GM18951 (cell line): ENCODE measurements at regions not wholly inside any gene's neighbourhood (a gene's known extent, or its start where the extent isn't known, plus 50 kb on each side); places are given as distances from the start of the nearest gene placed in this dataset.

ENCODE experiments used
- POLR2A ChIP-seq: IDR thresholded peaks from 4 replicates; pipeline ENCODE4 v1.6.1; 2011; ENCODE audit warnings: mild to moderate bottlenecking; ENCODE audit not compliant: insufficient read length, insufficient read depth; ENCODE audit errors: extremely low read depth
- in situ Hi-C: fragments of 300-500 bp; cut with MboI; formaldehyde crosslinking; loops from one replicate; pipeline ENCODE4 v1.12.0; 2022; ENCODE audit warnings: low sequenced_read_pairs, mixed read lengths, inconsistent platforms; ENCODE audit not compliant: unreplicated experiment

DNA sequence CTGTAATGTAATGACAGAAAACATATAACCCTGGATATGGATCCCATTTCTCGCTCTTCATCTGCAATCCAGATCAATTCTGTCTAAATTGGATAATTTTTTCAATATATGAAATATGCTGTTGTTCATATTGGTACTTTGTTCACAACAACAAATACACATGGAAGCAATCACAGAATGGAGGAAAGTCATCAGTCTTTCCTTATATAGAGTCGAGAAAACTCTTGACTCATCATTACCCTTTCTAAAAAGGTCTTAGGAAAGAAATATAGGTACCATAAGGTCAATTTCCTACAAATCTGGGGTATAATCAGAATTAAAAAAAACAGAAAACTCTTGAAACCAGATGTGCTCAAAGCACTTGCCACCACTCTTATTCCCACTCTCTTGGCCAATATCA is 677.6 kb upstream of the ID4 start:
- TF ChIP-seq POLR2A: no peak
- in situ Hi-C loops: no loop called here

DNA sequence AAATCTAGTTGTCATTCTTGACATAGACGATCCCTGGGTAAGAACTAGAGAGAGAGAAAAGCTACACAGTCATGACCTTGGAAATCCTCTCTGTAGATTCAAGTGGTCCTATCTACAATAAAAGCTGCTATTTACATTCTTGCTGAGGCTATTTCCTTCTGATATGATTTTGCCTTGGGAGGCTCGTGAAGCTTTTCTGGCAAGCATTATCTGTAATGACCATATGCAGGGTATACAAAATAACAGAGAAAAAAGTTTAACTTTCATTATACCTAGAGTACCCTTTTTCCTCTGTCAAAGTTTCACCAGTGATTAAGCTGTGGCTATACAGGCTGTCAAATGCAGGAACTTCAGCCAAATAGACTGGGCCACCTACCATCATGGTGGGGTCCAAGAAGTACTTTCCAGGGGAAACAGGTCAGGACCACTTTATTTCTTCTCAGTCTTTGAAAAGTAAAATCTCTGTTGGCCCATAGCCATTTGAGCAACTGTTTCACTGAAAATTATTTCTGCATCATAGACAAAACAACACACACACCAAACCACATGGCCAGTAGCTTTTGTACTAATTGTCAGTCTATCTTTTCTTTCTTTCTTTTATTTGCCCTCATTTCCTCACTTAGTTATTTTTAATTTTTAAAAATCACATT is 677.0 kb upstream of the ID4 start:
- no peak for TF ChIP-seq POLR2A
- in situ Hi-C loops: no loop called here

GRCh38 chr6:19167251-19167650 is 669.9 kb upstream of the ID4 start:
- TF ChIP-seq POLR2A: no peak
- in situ Hi-C loops: no loop called here

GRCh38 chr6:19169366-19169765 is 667.8 kb upstream of the ID4 start:
- in situ Hi-C loops: no loop called here
- no peak for TF ChIP-seq POLR2A

DNA sequence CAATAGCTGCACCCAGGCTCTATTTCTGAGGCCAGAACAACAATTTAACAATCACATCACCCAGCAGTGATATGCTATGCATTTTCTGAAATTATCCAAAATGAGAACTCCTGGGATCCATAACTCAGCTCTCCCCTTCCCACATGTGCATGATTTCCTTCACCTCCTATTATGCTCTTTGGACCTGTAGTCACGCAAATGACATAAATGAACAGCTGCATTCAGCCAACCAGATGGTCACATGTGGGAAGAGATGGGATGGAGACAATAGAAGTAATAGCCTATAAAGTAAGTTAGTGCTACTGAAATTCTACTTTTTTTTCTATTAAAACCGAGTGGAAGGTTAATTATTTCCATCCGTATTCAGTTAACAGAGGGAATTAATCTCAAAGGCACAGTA is 662.1 kb upstream of the ID4 start:
- TF ChIP-seq POLR2A: no peak
- in situ Hi-C loops: no loop called here

DNA sequence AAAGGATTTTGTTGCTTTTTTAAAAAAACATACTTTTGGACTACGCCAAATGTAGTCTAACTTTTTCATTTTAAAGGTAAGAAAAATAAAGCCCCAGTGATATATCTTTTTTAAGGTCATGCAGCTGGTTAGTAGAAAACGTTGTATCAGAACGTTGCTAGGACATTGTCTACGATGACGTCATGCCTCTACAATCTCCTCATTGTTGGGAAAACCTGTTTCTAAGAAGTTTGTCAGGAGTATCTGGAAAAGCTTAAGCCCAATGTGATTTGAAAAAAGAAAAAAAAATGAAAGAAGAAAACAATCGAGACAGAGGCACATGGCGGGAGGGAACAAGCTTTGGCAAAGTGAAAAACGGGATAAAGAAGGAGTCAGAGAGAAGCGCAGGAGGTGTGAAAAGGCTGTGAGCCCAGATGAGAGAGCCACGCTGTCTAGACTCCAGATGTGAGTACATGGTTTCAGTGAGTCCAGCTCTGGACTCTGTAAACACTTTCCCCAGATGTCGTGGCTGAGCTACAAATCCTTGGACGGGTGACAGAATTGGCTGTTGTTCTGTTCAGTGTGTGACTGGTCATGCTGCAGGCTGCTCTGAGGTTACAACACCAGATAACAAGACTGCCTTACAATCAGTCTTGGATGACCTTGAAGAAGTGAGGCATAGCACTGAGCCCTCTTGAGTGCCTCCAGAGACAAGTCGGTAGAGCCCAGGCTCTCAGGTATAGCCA is 656.7 kb upstream of the ID4 start:
- in situ Hi-C loops: no loop called here
- no peak for TF ChIP-seq POLR2A

- in situ Hi-C loops: no loop called here
- TF ChIP-seq POLR2A: no peak
Observed at GRCh38 chr6:19181211-19181610, 656.0 kb upstream of the ID4 start.

- in situ Hi-C loops: no loop called here
- TF ChIP-seq POLR2A: no peak
Observed at GRCh38 chr6:19193624-19194023, 643.5 kb upstream of the ID4 start.

DNA sequence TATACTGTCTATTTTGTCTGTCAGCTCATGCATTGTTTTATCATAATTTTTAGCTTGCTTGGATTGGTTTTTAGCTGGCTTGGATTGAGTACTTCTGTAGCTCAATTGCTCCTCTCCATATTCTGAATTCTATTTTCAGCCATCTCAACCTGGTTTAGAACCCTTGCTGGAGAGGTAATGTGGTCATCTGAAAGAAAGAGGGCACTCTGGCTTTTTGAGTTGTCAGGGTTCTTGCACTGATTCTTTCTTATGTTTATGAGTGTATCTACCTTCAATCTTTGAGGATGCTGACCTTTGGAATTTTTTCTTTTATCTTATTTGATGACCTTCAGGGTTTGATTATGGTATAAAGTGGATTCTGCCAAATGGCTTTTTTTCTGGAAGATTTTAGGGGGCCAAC is 632.7 kb upstream of the ID4 start:
- TF ChIP-seq POLR2A: no peak
- in situ Hi-C loops: no loop called here

GRCh38 chr6:19205076-19205475 is 632.1 kb upstream of the ID4 start:
- in situ Hi-C loops: no loop called here

DNA sequence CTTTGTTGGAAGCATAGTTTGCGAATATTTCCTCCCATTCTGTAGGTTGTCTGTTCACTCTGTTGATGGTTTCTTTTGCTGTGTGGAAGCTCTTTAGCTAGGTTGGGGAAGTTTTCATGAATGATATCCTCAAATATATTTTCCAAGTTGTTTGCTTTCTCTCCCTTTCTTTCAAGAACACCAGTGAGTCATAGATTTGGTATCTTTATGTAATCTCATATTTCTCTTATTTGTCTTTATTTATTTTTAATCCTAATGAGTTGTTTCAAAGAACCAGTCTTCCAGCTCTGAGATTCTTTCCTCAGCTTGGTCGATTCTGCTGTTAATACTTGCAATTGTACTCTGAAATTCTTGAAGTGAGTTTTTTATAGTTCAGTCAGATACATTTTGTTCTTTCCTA is 628.0 kb upstream of the ID4 start:
- TF ChIP-seq POLR2A: no peak
- in situ Hi-C loops: no loop called here

More at GRCh38 chr6:19205076-19205475, 632.1 kb upstream of the ID4 start:
- TF ChIP-seq POLR2A: no peak

GRCh38 chr6:19210849-19211590 is 626.1 kb upstream of the ID4 start:
- TF ChIP-seq POLR2A: no peak
- in situ Hi-C loops: no loop called here

GRCh38 chr6:19214231-19214630 is 622.9 kb upstream of the ID4 start:
- in situ Hi-C loops: no loop called here
- no peak for TF ChIP-seq POLR2A

DNA sequence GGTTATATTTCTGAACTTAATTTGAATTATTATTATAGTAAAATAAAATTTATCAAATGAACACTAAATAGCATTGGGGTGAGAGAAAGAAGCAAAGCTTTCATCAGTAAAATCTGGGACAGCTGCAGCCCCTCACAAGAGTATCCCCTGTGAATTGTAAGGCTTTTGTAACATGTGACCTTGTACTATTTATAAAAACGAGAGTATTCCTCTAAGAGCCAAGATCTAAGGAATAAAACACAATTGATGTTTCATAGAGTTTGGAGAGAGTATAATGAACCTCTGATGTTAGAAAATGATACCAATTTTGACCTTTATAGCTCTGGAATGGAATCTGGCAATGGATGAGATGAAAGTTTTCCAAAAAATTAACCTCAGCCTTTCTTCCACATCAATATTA is 617.2 kb upstream of the ID4 start:
- TF ChIP-seq POLR2A: no peak
- in situ Hi-C loops: no loop called here
